WERI-Rb-1 (cell line): ENCODE measurements at regions not wholly inside any gene's neighbourhood (a gene's known extent, or its start where the extent isn't known, plus 50 kb on each side); places are given as distances from the start of the nearest gene placed in this dataset.

Experiments
- DNase-seq: peaks from one replicate; pipeline ENCODE4 v3.0.0-alpha.2; 2020
- H3K27ac ChIP-seq: fragments of 250-450 bp; sonication (Bioruptor Pico); 2 replicates; pipeline ENCODE4 v1.5.1; 2020; ENCODE audit warnings: mild to moderate bottlenecking, moderate library complexity
- H3K27me3 ChIP-seq: fragments of 250-450 bp; sonication (Bioruptor Pico); 2 replicates; pipeline ENCODE4 v1.5.1; 2021; ENCODE audit warnings: mild to moderate bottlenecking, low read depth, moderate library complexity; ENCODE audit not compliant: insufficient read depth, severe bottlenecking
- H3K36me3 ChIP-seq: fragments of 250-450 bp; sonication (Bioruptor Pico); 2 replicates; pipeline ENCODE4 v1.5.1; 2020; ENCODE audit warnings: mild to moderate bottlenecking, moderate library complexity
- H3K4me3 ChIP-seq: 2 replicates; pipeline ENCODE4 v1.5.1; 2011; ENCODE audit warnings: low read depth, mild to moderate bottlenecking, control low read depth, low read length
- H3K9me3 ChIP-seq: fragments of 250-450 bp; sonication (Bioruptor Pico); 2 replicates; pipeline ENCODE4 v1.5.1; 2021; ENCODE audit warnings: mild to moderate bottlenecking, moderate library complexity; ENCODE audit not compliant: severe bottlenecking
- CTCF ChIP-seq: IDR thresholded peaks from 2 replicates; pipeline ENCODE4 v1.5.1; 2011; ENCODE audit warnings: low read depth, mild to moderate bottlenecking, control low read depth, inconsistent platforms, low read length

- DNase-seq, result peak; percentile 25
- Histone ChIP-seq H3K4me3 (no peak overlapping the region), H3K36me3 (no peaks in the 10 kb centered on the region), H3K27me3 (peaks cover 82% of the 10 kb centered on the region), H3K9me3 (no peaks in the 10 kb centered on the region), H3K27ac (no peak overlapping the region)
- no peak for TF ChIP-seq CTCF
Measured at GRCh38 chr2:238743243-238744065, 104.4 kb upstream of the TWIST2 start.

GRCh38 chr2:238744951-238745350 lies 102.9 kb upstream of the TWIST2 start:
- TF ChIP-seq CTCF, result no peak
- no peaks in the 10 kb centered on the region for H3K36me3 ChIP-seq

GRCh38 chr2:238745997-238746396 lies 101.9 kb upstream of the TWIST2 start:
- Histone ChIP-seq H3K9me3 (peaks cover 3% of the 10 kb centered on the region), H3K27ac (no peak overlapping the region), H3K27me3 (peaks cover 69% of the 10 kb centered on the region), H3K36me3 (no peaks in the 10 kb centered on the region), H3K4me3 (no peak overlapping the region)
- DNase-seq, result no peak
- TF ChIP-seq CTCF, result no peak

More at GRCh38 chr2:238744951-238745350, 102.9 kb upstream of the TWIST2 start:
- Histone ChIP-seq H3K9me3 (peaks cover under 1% of the 10 kb centered on the region), H3K27ac (no peak overlapping the region), H3K27me3 (peaks cover 78% of the 10 kb centered on the region), H3K4me3 (no peak overlapping the region)
- DNase-seq, result no peak

GRCh38 chr2:238747114-238747513 lies 100.8 kb upstream of the TWIST2 start:
- Histone ChIP-seq H3K9me3 (peaks cover 3% of the 10 kb centered on the region), H3K36me3 (no peaks in the 10 kb centered on the region), H3K4me3 (no peak overlapping the region), H3K27me3 (peaks cover 67% of the 10 kb centered on the region), H3K27ac (no peak overlapping the region)
- no peak for DNase-seq
- TF ChIP-seq CTCF, result no peak

GRCh38 chr2:238747557-238747956 lies 100.3 kb upstream of the TWIST2 start:
- no peak for TF ChIP-seq CTCF
- H3K27ac ChIP-seq, result no peak overlapping the region
- DNase-seq, result no peak
- no peaks in the 10 kb centered on the region for H3K36me3 ChIP-seq
- H3K27me3 ChIP-seq, result peaks cover 62% of the 10 kb centered on the region
- peaks cover 3% of the 10 kb centered on the region for H3K9me3 ChIP-seq
- no peak overlapping the region for H3K4me3 ChIP-seq
